GF-D8 (cell line): ENCODE measurements at regions not wholly inside any gene's neighbourhood (a gene's known extent, or its start where the extent isn't known, plus 50 kb on each side); places are given as distances from the start of the nearest gene placed in this dataset.
A peak's percentile ranks its signal among the peaks of the same experiment; 100 is the strongest.

Experiments
- DNase-seq: peaks from one replicate; lab custom pipeline; 2025; lab: John Stamatoyannopoulos, UW

- no peak for DNase-seq
These were observed 255.5 kb downstream of the OPA1 start for GRCh38 chr3:193848547-193848946.

DNA sequence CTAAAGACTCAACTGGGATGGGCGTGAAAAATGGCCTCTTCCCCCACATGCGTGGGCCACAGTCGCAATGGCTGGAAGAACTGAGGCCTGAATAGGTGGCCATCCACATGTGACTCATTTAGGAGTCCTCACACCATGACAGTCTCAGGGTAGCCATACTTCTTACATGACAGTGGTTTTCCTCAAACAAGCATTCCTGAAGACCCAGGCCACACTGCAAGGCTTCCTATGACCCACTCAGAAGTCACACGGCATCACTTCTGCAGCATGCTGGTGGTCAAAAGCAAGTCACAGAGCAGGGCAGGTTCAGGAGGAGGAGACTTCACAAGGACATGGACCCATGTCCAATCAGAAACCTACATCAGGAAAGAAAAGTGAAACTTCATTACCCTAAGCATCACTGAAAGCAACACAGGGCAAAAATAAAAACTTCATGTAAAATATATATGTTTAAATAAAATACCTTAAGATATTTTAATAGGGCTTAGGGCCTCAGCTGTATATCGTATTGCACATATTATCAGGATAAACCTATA is 257.1 kb downstream of the OPA1 start:
- no peak for DNase-seq

DNA sequence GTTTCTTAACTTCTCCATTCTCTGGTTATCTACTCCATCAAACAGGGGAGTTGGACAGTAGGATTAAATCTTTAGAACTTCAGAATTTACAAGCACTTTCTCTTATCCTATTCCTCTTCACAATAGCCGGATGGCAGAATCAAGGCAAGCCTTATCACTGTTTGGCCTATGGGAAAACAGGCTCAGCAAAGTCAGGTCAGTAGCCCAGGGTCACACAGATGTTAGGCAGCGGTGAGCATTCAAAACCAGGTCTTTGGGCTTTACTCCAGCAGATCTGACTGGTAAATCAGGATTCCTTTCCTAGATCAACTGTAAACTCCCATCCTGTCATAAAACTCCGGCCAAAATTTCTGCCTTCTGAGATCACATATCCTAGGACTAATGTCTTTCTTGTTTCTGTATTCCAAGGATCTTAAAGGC is 258.4 kb downstream of the OPA1 start:
- DNase-seq, result no peak

DNA sequence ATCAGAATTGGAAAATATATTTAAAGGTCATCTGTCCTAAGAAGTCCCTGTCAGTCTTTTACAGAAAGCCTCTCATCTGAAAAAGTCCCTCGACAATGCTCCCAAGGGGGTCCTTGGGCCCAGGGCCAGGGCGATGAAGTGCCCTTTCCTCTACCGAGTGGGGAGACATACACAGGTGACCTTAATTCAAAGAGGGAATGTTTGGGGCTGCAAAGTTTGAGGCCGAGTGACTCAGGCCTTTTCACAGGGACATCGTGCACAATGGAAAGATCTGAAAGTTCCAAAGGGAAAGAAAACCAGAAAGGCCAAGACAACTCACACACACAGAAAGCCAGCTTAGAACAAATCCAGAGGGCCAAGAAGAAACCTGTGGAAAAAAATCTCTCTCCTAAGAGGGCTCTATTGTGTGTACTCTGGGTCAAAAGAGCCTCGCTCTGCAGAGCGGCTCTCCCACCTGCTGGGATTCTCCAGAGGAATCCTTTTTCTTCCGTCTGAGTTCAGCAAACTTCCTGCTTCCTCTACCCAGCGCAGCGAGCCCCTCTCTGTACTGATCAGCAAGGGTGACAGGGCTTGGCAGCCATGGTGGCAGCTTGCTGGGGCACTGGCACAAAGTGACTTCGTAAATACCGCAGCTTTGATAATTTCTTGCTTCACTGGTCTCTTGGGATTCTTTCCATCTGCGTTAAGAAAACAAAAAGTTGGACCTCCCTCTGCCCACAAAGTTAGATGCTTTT is 259.1 kb downstream of the OPA1 start:
- no peak for DNase-seq

- DNase-seq, result no peak
These were observed 259.9 kb downstream of the OPA1 start for GRCh38 chr3:193852901-193853300.

GRCh38 chr3:193853511-193854219 is 260.7 kb downstream of the OPA1 start:
- peak; percentile 54 for DNase-seq

DNA sequence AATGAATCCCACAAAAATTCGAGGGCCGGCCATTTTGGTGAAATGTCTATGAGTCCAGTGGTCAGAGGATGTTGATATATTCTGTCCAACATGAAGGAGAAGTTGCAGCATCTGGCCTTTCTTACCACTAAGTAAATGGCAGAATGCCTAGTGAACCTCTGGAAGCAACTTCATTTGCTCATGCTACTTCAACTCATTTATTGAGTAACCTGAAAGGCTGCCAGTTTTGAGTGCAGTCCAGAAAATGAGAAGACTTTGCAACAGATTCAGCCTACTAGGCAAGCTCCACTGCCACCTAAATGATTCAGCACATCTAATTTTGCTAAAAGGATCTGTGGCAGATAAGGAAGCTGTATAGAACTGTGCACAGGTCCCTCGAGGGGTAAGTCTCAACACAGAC is 265.0 kb downstream of the OPA1 start:
- DNase-seq, result peak; percentile 67

GRCh38 chr3:193859195-193859594 is 266.2 kb downstream of the OPA1 start:
- DNase-seq, result no peak

DNA sequence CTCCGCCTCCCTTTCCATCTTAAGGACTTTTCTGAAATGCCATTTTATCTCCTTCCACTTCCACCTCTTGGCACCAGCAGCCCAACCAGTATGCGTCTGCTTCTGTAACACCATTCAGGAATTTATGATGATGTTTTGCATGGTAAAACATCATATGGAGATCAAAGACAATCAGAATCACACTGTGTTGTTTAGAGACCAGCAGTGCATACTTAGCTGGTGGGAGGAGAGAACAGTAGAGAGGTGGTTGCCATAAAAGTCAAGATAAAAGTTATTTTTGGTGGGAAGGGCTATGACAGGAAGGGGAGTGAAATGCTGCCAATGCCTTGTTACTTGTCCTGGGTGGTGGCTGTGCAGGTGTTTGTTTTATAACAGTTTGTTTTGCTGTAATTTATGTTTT is 268.0 kb downstream of the OPA1 start:
- no peak for DNase-seq

GRCh38 chr3:193862843-193863242 is 269.8 kb downstream of the OPA1 start:
- DNase-seq, result no peak

- DNase-seq, result no peak
These were observed 270.8 kb downstream of the OPA1 start for GRCh38 chr3:193863657-193864357.

DNA sequence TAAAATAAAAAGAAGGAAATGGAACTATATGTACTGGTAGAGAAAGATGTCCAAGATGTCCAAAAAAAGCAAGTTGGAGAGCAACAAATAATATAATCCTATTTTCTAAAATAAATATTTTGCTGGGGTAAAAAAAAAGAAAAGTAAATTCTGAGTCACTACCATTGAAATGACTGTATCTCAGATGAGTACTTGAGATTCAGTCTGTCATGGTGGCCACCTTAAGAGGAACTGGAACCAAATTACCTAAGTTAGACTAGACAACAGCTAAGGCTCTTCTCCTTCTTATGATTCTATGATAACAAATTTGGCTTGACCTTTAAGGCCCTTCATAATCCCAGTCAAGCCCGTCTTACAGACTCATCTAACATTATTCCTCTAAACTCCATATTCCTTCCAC is 270.6 kb upstream of the HES1 start:
- no peak for DNase-seq

- no peak for DNase-seq
These were observed 270.0 kb upstream of the HES1 start for GRCh38 chr3:193865896-193866480.

GRCh38 chr3:193868590-193868989 is 267.4 kb upstream of the HES1 start:
- no peak for DNase-seq

DNA sequence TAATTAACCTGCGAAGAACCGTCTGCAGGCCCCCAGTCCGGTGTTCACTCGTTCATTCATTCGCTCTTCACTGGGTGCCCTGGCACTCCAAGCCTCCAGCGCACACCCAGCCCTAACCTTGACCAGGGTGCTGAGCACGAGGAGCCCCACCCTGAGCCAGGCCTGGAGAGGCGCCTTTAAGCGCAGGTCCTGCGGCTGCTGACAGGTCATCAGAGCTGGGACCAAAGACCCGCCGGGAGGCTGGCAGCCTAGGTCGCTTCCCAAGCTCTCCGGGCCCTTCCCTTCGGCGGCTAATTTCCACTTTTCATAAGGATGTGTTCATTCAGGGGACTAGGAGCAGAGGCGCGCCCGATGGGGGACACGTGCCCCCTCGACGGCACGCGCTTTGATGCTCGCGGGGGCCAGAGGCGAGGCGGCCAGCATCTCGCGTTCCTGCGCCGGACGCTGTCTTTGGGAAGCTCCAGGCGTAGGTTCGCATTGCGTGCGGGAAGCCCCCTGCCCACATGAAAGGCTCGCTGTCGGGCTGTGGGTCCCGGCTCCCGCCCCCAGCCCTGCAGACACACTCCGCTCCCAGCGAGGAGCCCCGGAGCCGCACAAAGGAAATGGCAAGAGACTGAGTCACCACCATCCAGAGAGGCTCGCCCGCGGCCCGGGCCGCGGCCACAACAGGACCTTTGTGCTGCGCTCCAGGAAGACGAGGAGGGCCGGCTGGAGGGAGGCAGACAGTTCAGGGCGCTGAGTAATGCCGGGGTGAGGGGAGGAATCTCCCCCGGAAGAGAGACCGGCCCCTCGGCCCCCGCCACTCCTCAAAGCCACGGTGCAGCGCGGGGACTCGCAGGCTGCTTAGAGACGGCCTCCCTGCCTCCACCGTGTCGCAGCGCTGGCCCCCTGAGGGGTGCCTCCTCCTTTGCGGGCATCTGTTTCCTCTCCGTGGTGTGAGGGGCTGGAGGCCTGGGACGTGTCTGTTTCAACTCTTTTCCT is 266.4 kb upstream of the HES1 start:
- no peak for DNase-seq

DNA sequence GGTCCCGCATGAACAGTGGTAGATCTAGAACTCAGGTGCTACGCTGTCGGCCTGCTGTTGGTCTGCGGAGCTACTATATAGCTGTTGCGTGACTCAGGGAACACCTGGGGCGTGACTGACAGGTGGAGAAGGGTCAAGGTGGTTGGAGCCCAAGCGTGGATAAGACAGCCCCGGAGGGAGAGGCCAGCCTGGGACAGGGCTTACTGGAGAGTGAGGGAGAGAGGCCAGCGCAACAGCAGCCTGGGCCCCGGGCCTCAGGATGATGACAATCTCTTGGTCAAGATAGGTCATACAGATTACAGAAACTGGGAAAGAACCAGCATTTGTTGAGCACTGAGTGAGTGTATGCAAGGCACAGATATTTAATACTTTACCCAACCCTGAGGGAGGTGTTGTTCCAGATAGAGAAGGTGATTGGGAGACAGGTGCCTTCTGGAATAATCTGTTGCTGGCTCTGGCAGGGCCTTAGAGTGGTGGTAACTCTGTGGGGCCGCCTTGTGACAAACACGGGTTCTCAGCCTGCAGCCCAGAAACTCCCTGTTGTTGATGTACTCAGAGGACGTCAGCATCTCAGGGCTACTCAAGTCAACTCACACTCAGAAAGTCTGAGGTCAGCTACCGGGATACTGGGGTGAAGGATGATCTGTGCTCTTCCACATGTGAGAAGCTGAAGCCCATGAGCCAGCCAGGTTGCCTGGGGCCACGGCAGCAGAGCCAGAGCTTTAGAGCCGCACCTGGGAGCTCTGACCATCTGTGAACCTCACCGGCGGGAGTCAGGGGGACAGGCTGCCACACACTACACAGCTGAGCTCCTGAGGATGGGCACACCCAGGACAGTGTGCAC is 265.4 kb upstream of the HES1 start:
- no peak for DNase-seq

DNA sequence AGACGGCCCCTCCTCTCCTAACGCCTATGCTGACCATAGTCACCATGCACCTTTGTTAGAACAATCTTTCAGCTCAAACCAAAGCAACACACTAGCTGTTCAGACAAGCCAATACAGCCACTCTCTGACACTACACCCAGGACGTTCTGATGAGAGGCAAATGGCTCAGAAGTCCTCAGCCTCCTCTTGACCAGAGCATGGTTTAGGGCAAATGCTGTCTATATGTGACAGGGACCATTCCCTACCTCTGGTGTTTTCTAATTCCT is 264.8 kb upstream of the HES1 start:
- DNase-seq, result no peak

DNA sequence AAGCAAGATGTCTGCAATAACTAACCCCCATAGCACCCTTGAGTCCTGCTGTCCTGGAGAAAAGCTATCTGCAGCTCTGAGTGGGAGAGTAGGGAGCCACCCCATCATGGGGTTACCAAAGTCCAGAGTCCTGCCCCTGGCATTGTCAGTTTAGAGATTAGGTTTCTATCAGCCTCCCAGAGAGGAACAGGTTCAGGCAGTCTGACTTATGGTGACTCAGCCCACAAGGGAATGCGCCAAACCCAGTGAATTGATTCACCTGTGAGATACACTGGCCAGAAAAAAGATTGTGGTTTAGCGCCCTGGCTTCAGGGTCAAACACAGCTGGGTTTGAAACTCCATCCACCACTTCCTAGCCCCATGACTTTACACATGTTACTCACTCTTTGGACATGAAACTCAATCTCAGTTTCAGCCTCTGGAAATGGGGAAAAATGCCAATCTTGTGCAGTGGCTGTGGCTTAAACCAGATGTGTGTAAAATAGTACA is 263.6 kb upstream of the HES1 start:
- no peak for DNase-seq

- no peak for DNase-seq
These were observed 262.3 kb upstream of the HES1 start for GRCh38 chr3:193873426-193874201.

GRCh38 chr3:193874512-193874911 is 261.4 kb upstream of the HES1 start:
- no peak for DNase-seq
